DMS 273 (cell line): ENCODE measurements at regions not wholly inside any gene's neighbourhood (a gene's known extent, or its start where the extent isn't known, plus 50 kb on each side); places are given as distances from the start of the nearest gene placed in this dataset.
A peak's percentile ranks its signal among the peaks of the same experiment; 100 is the strongest.
"Not testable (repeated sequence)": the region's sequence is repeated elsewhere in the genome, so short reads cannot be mapped to it uniquely, and the experiment has no call there.

Source experiments
- DNase-seq: peaks from one replicate; lab custom pipeline; 2025; ENCODE audit not compliant: unreplicated experiment; lab: John Stamatoyannopoulos, UW

- DNase-seq, result no peak
Observed at GRCh38 chr3:7999384-7999783, 502.2 kb upstream of the LMCD1 start.

GRCh38 chr3:8001307-8001706, 500.3 kb upstream of the LMCD1 start:
- DNase-seq, result no peak

GRCh38 chr3:8001712-8002111, 499.9 kb upstream of the LMCD1 start:
- no peak for DNase-seq

GRCh38 chr3:8011902-8012301, 489.7 kb upstream of the LMCD1 start:
- DNase-seq, result no peak

GRCh38 chr3:8020047-8020841, 481.4 kb upstream of the LMCD1 start:
- DNase-seq, result peak; percentile 1

- DNase-seq, result no peak
Observed at GRCh38 chr3:8027954-8028353, 473.7 kb upstream of the LMCD1 start.

- DNase-seq, result no peak
Observed at GRCh38 chr3:8050283-8050682, 451.3 kb upstream of the LMCD1 start.

- peak; percentile 92 for DNase-seq
Observed at GRCh38 chr3:8052659-8053058, 449.0 kb upstream of the LMCD1 start.

GRCh38 chr3:8068135-8068534, 433.5 kb upstream of the LMCD1 start:
- DNase-seq, result not testable (repeated sequence)

- peak; percentile 8 for DNase-seq
Observed at GRCh38 chr3:8069471-8069870, 432.2 kb upstream of the LMCD1 start.

- no peak for DNase-seq
Observed at GRCh38 chr3:8070011-8070410, 431.6 kb upstream of the LMCD1 start.

- not testable (repeated sequence) for DNase-seq
Observed at GRCh38 chr3:8074740-8075139, 426.9 kb upstream of the LMCD1 start.

- DNase-seq, result no peak
Observed at GRCh38 chr3:8077126-8077525, 424.5 kb upstream of the LMCD1 start.

GRCh38 chr3:8080464-8080863, 421.2 kb upstream of the LMCD1 start:
- DNase-seq, result no peak

GRCh38 chr3:8085498-8085897, 416.1 kb upstream of the LMCD1 start:
- no peak for DNase-seq

- no peak for DNase-seq
Observed at GRCh38 chr3:8087951-8088350, 413.7 kb upstream of the LMCD1 start.

GRCh38 chr3:8094415-8094814, 407.2 kb upstream of the LMCD1 start:
- DNase-seq, result no peak

GRCh38 chr3:8095724-8096123, 405.9 kb upstream of the LMCD1 start:
- peak; percentile 1 for DNase-seq

- no peak for DNase-seq
Observed at GRCh38 chr3:8097690-8098089, 403.9 kb upstream of the LMCD1 start.

- DNase-seq, result no peak
Observed at GRCh38 chr3:8103954-8104353, 397.7 kb upstream of the LMCD1 start.

- DNase-seq, result no peak
Observed at GRCh38 chr3:8106921-8107320, 394.7 kb upstream of the LMCD1 start.

GRCh38 chr3:8110966-8111798, 390.4 kb upstream of the LMCD1 start:
- peak; percentile 75 for DNase-seq
